ENCODE measurements at regions not wholly inside any gene's neighbourhood (a gene's known extent, or its start where the extent isn't known, plus 50 kb on each side); places are given as distances from the start of the nearest gene placed in this dataset.
A peak's percentile ranks its signal among the peaks of the same experiment; 100 is the strongest.
"Not testable (repeated sequence)": the region's sequence is repeated elsewhere in the genome, so short reads cannot be mapped to it uniquely, and the experiment has no call there.

DNA sequence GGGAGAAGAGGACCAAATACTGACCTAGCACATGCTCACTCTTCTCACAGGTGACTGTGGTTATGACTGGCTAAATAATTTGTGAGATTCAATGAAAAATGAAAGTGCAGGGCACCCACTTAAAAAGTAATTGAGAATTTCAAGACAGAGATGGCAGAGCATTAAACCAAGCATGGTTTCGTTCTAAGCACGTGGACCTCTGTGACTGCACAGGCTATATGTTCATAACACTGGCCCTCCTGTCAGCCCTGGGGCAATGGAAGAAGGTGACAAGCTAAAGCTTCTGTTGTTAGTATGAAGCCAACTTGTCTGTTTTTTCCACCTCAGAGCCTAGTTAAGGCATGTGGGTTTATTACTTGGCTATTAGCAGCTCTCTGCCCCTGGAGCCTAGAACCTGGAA, 130.9 kb downstream of the FASLG start:
- ATAC-seq = no peak
- intact Hi-C loops (cut with micrococcal nuclease) = no loop called here
- DNase-seq = no peak

- DNase-seq (no peak), ATAC-seq (no peak)
- intact Hi-C loops (cut with micrococcal nuclease) = no loop called here
These were observed 131.3 kb downstream of the FASLG start for GRCh38 chr1:172790245-172790644.

- ATAC-seq = no peak
- intact Hi-C loops (cut with micrococcal nuclease) = no loop called here
- no peak for DNase-seq
These were observed 134.9 kb downstream of the FASLG start for GRCh38 chr1:172793823-172794222.

GRCh38 chr1:172795741-172796140, 136.8 kb downstream of the FASLG start:
- no peak for ATAC-seq
- intact Hi-C loops (cut with micrococcal nuclease) = no loop called here
- no peak for DNase-seq

DNA sequence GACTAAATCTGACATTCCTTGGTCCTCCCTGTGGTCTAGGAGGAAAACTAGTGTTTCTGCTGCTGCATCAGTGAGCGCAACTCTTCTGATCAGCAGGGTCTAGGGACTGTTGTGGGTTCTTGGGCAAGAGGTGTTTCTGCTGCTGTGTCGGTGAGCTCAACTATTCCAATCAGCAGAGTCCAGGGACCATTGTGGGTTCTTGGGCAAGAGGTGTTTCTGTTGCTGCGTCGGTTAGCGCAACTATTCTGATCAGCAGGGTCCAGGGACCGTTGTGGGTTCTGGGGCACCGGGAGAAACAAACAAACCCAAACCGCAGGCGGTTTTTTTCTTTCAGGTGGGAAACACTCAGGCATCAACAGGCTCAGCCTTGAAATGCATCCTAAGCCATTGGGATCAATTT, 140.9 kb downstream of the FASLG start:
- intact Hi-C loops (cut with micrococcal nuclease); DNase-seq; ATAC-seq: not testable (repeated sequence)

- ATAC-seq = no peak
- no peak for DNase-seq
- intact Hi-C loops (cut with micrococcal nuclease) = no loop called here
These were observed 142.9 kb downstream of the FASLG start for GRCh38 chr1:172801771-172802322.

DNA sequence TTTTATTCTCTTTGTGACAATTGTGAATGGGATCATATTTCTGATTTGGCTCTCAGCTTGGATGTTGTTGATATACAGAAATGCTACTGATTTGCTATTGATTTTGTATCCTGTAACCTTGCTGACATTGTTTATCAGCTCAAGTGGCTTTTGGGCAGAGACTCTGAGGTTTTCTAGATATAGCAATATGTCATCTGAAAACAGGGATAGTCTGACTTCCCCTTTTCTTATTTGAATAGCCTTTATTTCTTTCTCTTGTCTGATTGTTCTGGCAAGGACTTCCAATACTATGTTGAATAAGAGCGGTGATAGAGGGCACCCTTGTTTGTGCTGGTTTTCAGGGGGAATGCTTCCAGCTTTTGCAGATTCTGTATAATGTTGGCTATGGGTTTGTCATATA, 150.8 kb downstream of the FASLG start:
- ATAC-seq = no peak
- intact Hi-C loops (cut with micrococcal nuclease) = no loop called here
- no peak for DNase-seq

- intact Hi-C loops (cut with micrococcal nuclease) = no loop called here
These were observed 151.7 kb downstream of the FASLG start for GRCh38 chr1:172810480-172811175.

DNA sequence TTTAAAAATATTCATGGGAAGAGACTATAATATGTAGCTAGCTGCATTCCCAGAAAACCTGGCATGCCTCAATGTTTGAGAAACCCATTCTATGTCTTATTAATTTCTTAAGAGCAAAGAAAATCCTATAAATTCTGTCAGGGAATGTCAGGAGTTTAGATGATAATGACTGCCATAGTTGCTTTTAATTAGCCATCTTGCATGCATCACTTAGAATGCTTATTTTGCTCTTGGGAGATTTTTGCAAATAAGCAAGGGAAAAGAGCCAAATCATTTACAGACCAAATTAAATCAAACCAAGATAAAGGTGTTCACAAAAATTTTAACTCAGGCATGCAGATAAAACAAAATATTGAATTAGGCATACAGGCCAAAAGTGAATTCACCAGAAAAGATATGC, 152.8 kb downstream of the FASLG start:
- intact Hi-C loops (cut with micrococcal nuclease) = no loop called here
- no peak for ATAC-seq
- no peak for DNase-seq

More at GRCh38 chr1:172810480-172811175, 151.7 kb downstream of the FASLG start:
- DNase-seq (no peak), ATAC-seq (no peak)

- intact Hi-C loops (cut with micrococcal nuclease) = no loop called here
- ATAC-seq (no peak), DNase-seq (no peak)
These were observed 153.2 kb downstream of the FASLG start for GRCh38 chr1:172812118-172812517.

DNA sequence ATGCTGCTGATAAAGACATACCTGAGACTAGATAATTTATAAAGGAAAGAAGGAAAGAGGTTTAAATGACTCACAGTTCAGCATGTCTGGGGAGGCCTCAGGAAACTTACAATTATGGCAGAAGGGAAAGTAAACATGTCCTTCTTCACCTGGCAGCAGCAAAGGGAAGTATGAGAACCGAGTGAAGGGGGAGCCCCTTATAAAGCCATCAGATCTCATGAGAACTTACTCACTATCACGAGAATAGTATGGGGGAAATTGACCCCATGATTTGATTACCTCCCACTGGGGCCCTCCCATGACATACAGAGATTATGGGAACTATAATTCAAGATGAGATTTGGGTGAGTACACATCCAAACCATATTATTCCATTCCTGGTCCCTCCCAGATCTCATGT, 154.4 kb downstream of the FASLG start:
- intact Hi-C loops (cut with micrococcal nuclease) = no loop called here
- ATAC-seq (no peak), DNase-seq (no peak)

DNA sequence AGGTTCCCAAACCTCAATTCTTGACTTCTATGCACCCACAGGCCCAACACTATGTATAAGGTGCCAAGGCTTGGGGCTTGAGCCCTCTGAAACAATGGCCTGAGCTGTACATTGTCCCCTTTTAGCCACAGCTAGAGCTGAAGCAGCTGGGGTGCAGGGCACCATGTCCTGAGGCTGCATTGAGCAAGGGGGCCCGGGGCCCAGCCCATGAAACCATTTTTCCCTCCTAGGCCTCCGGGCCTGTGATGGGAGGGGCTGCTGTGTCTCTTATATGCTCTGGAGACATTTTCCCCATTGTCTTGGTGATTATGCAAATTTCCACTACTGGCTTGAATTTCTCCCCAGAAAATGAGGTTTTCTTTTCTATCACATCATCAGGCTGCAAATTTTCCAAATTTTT, 155.5 kb downstream of the FASLG start:
- DNase-seq (no peak), ATAC-seq (no peak)
- intact Hi-C loops (cut with micrococcal nuclease) = no loop called here

DNA sequence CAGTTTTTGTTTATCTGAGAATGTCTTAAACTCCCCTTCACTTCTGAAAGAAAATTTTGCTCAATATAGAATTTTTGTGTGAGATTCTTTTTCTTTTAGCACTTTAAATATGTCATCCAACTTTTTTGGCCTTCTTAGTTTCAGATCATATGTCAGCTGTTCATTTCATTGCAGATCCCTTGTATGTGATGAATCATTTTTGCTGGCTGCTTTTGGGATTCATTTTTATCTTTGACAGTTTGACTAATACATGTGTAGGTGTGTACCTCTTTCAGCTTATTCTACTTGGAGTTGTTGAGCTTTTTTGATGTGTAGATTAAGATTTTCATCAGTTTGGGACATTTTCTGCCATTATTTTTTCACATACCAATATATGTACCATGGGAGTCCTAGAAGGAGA, 156.8 kb downstream of the FASLG start:
- intact Hi-C loops (cut with micrococcal nuclease) = no loop called here
- DNase-seq (no peak), ATAC-seq (no peak)

DNA sequence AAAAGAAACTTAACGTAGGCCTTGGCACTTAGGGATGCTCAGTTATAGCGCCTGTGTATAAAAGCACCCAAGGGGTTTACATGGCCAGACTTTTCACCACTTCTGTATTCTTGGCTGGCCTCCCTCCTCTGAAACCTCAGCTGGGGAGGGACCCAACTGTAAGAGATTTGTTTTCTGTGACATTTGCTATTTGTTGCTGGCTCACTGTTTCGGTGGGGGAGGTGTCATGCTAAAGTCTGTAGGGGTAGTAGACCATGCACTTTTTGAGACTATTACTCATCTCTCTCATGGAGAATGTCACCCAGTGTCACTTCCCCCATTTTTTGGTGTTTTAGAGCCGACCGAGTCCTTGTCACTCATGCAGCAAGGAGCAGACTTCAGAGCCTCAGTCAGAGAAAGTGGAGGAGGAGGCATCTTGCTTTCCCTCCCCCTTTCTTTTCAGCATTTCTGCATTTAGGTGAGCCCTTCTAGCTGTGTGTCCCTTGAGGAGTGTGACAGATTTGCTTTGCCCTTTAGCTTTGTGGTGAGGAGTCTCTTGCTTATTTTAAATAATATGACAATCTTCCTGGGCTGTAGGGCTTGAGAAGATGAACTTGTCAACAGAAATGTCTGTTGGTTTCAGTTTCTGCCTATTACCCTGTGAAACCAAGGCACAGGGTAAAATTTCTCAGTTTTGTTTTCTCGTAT, 160.1 kb downstream of the FASLG start:
- ATAC-seq (peak; percentile 43), DNase-seq (no peak)
- intact Hi-C loops (cut with micrococcal nuclease) = no loop called here

DNA sequence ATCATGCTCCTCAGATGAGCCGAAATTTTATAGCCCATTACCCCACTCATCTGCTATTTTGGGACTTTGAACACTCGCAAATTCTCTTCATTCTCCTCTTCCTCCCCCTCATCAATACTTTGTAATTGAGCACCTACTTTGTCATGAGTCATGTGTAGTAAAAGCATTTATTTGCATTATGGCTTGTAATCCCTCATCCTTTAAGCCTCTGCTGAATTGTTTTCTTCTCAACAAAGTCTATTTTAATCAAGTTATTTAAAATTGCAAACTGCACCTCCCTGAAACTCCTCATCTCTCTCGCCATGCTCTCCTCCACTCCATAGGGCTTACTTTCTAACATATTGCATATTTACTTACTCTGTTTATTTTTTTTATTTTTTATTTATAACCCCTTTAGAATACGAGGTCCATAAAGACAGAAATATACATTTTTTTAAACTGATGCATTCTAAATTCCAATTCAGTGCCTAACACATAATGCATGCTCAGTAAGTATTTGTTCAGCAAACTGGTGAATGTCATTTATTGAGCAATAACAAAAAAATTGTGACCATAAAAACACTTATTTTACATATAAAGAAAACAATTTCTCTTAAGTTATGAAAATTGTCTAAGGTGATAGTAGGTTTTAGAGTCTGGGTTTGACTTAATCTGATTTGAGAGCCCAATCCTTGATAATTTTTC, 161.7 kb downstream of the FASLG start:
- ATAC-seq (no peak), DNase-seq (no peak)
- intact Hi-C loops (cut with micrococcal nuclease) = no loop called here

- DNase-seq = no peak
- intact Hi-C loops (cut with micrococcal nuclease) = no loop called here
- ATAC-seq = no peak
These were observed 162.8 kb downstream of the FASLG start for GRCh38 chr1:172821609-172822274.

DNA sequence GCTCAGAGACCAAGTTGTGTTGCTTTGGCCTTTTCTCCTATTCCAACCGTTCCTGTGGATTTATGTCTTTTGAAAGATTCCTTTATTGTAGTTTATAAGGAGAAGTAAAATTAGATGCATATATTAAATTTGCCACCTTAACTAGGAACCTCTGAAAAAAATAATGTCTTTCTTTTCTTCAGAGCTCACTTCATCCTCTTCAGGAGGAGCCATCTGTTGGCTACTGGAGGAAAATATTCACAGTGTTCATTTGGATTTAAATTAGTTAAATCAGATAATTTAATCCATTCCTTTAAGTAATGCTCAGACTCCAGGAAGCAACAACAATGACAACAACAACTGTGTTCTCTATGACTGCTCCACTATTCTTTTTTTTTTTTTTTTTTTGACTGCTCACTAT, 164.0 kb downstream of the FASLG start:
- intact Hi-C loops (cut with micrococcal nuclease) = no loop called here
- ATAC-seq = no peak
- no peak for DNase-seq

- ATAC-seq (no peak), DNase-seq (no peak)
- intact Hi-C loops (cut with micrococcal nuclease) = no loop called here
These were observed 164.6 kb downstream of the FASLG start for GRCh38 chr1:172823534-172823933.

GRCh38 chr1:172824209-172824608, 165.3 kb downstream of the FASLG start:
- DNase-seq (no peak), ATAC-seq (no peak)
- intact Hi-C loops (cut with micrococcal nuclease) = no loop called here
